ENCODE measurements at regions not wholly inside any gene's neighbourhood (a gene's known extent, or its start where the extent isn't known, plus 50 kb on each side); places are given as distances from the start of the nearest gene placed in this dataset.

GRCh38 chr2:236852977-236853374 lies 232.7 kb upstream of the COPS8 start:
- TF ChIP-seq CEBPB (IDR thresholded peaks at IDR 0.05) (no peak), REST (IDR thresholded peaks at IDR 0.05; ENCODE audit: low read depth) (no peak), RAD21 (IDR thresholded peaks at IDR 0.05; ENCODE audit: low read depth) (no peak), EGR1 (IDR thresholded peaks at IDR 0.05) (no peak), NFIC (IDR thresholded peaks at IDR 0.05) (no peak)
- TF ChIP-seq, protein P1, sequence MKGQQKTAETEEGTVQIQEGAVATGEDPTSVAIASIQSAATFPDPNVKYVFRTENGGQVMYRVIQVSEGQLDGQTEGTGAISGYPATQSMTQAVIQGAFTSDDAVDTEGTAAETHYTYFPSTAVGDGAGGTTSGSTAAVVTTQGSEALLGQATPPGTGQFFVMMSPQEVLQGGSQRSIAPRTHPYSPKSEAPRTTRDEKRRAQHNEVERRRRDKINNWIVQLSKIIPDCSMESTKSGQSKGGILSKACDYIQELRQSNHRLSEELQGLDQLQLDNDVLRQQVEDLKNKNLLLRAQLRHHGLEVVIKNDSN (IDR thresholded peaks at IDR 0.05): no peak

GRCh38 chr2:236853585-236854051 lies 232.1 kb upstream of the COPS8 start:
- TF ChIP-seq EGR1 (IDR thresholded peaks at IDR 0.05) (no peak), TEAD4 (IDR thresholded peaks at IDR 0.05) (no peak), NFIC (IDR thresholded peaks at IDR 0.05) (no peak), CEBPB (IDR thresholded peaks at IDR 0.05) (no peak), YY1 (IDR thresholded peaks at IDR 0.05; ENCODE audit: low read depth) (no peak), EP300 (IDR thresholded peaks at IDR 0.05; ENCODE audit: borderline replicate concordance) (no peak)
- TF ChIP-seq, protein P1 (IDR thresholded peaks at IDR 0.05): no peak

DNA sequence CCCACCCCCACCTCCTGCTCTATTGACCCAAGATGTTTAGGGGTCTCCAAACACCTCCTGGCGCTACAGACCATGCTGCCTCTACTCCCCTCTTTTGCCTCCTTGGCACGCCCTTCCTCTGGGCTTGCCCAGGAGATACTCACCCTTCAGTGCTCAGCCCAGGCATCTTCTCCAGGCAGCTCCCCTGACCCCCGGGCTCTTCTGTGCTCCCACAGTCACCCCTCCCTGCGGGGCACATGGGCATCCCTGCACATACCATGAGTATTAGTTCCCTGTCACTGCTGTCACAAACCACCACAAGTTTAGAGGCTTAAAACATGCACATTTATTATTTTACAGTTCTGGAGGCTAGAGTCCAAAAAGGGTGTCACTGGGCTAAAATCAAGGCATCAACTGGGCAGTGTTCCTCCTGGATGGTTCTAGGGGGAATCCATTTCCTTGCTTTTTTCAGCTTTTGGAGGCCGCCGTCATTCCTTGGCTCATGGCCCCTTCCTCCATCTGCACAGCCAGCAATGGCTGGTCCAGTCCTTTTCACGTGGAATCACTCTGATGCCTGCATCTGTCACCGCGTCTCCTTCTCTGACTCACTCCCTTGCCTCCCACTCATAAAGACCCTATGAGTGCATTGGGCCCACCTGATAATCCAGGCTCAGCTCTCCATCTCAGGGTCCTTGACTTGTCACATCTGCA lies 230.4 kb upstream of the COPS8 start:
- no peak for TF ChIP-seq CREB1 (IDR thresholded peaks at IDR 0.05; ENCODE audit: low read depth)

DNA sequence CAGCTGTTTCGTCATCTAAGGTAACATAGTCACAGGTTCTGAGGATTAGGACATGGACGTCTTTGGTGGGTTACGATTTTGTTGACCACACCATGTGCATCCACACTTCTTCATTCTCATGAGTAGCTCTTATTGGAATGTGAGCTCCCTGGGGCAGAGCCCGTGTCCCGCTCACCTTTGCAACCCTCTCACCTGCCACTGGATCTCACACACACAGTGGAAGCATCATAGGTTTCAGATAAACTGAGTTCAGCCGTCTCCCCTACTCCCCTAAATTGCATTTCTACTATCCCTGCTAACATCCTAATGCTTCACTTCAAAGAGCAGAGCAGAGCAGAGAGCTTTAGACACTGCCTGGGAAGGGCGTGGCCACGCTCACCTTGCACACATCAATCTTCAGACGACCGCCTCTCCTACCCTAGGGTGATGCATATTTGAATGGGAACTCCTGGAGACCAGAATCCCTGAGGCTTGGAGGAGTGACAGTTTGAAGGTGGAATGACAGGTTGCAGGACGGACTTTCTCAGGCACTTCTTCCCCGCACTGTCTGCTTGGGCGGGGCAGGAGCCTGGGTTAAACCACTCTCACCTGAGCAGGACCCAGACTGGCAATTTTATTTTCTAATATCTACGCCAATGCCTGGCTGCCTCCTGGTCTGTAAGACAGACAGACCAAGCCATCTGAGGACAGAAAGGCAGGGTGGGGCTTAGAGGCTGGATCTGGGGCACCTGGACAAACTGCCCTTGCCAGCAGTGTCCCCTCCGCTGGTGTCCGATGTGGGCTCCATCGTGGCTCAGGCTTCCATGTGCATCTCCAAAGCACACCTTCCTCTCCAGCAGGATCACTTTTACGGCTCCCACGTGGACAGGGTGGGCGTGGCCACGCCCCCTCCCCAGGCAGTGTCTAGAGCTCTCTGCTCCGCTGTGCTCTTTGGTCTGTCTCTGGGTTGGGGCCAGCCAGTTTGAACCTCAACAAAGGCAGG lies 229.5 kb upstream of the COPS8 start:
- TF ChIP-seq, protein P2, sequence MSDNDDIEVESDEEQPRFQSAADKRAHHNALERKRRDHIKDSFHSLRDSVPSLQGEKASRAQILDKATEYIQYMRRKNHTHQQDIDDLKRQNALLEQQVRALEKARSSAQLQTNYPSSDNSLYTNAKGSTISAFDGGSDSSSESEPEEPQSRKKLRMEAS (IDR thresholded peaks at IDR 0.05): no peak

DNA sequence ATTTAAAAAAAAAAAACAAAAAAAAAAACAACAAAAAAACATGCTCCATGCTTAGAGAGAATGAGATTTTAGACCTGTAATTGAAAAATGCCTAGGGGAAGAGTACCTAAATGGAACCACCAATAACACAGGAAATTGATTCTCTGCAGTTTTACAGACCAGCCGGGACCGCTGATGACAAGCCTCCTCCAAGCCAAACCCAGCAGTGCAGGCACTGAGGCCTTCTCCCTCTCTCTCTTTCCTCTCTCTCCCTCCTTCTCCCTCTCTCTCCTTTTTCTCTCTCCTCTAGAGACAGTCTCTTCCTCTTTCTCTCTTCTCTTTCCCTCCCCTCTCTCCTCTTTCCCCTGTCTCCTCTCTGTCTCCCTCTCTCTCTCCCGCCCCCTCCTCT lies 228.8 kb upstream of the COPS8 start:
- TF ChIP-seq TCF12 (IDR thresholded peaks at IDR 0.05; ENCODE audit: low read depth) (no peak), CEBPB (IDR thresholded peaks at IDR 0.05) (no peak), EP300 (IDR thresholded peaks at IDR 0.05; ENCODE audit: borderline replicate concordance) (no peak), REST (IDR thresholded peaks at IDR 0.05; ENCODE audit: low read depth) (no peak), ZBTB7A (IDR thresholded peaks at IDR 0.05; ENCODE audit: low read depth) (no peak), TAF1 (IDR thresholded peaks at IDR 0.05; ENCODE audit: low read depth) (no peak), EGR1 (IDR thresholded peaks at IDR 0.05) (no peak), TEAD4 (IDR thresholded peaks at IDR 0.05) (no peak), NFIC (IDR thresholded peaks at IDR 0.05) (no peak), CREB1 (IDR thresholded peaks at IDR 0.05; ENCODE audit: low read depth) (no peak), RAD21 (IDR thresholded peaks at IDR 0.05; ENCODE audit: low read depth) (no peak), YY1 (IDR thresholded peaks at IDR 0.05; ENCODE audit: low read depth) (no peak), FOXM1 (IDR thresholded peaks at IDR 0.05; ENCODE audit: borderline replicate concordance, low read depth) (no peak)
- TF ChIP-seq, protein P1 (IDR thresholded peaks at IDR 0.05): no peak
- TF ChIP-seq, protein P2 (IDR thresholded peaks at IDR 0.05): no peak

DNA sequence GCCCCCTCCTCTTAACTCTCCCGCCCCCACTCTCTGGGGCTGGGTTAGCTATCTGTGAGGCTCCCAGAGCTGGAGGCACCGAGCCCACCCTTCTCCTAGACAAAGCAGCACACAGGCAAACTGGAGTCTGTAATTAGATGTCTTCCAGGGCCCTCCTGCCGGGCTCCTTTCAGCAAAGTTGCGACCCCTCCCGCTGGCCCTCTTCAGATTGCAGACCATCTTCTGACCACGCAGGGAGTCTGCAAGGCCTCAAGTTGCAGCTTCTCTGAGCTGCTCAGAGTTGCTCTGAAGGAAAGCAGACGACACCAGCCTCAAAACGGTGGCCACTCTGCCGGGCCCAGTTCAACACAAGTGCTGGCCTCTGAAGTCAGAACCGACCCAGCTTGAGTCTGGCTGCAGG lies 228.4 kb upstream of the COPS8 start:
- TF ChIP-seq REST (IDR thresholded peaks at IDR 0.05; ENCODE audit: low read depth) (no peak), ZBTB7A (IDR thresholded peaks at IDR 0.05; ENCODE audit: low read depth) (no peak), EP300 (IDR thresholded peaks at IDR 0.05; ENCODE audit: borderline replicate concordance) (no peak), NFIC (IDR thresholded peaks at IDR 0.05) (no peak), TCF12 (IDR thresholded peaks at IDR 0.05; ENCODE audit: low read depth) (no peak), CEBPB (IDR thresholded peaks at IDR 0.05) (no peak), YY1 (IDR thresholded peaks at IDR 0.05; ENCODE audit: low read depth) (no peak), EGR1 (IDR thresholded peaks at IDR 0.05) (no peak), TEAD4 (IDR thresholded peaks at IDR 0.05) (no peak), TAF1 (IDR thresholded peaks at IDR 0.05; ENCODE audit: low read depth) (no peak), FOXM1 (IDR thresholded peaks at IDR 0.05; ENCODE audit: borderline replicate concordance, low read depth) (no peak), RAD21 (IDR thresholded peaks at IDR 0.05; ENCODE audit: low read depth) (no peak), CREB1 (IDR thresholded peaks at IDR 0.05; ENCODE audit: low read depth) (no peak)
- TF ChIP-seq, protein P1 (IDR thresholded peaks at IDR 0.05): no peak

All from Ishikawa (cell line).